OCI-LY1 (cell line): ENCODE measurements at regions not wholly inside any gene's neighbourhood (a gene's known extent, or its start where the extent isn't known, plus 50 kb on each side); places are given as distances from the start of the nearest gene placed in this dataset.

ENCODE experiments used
- EZH2 ChIP-seq: fragments of 200-600 bp; sonication (generic), shearing (Covaris generic); IDR thresholded peaks from 2 replicates; pipeline ENCODE4 v1.8.0; 2017; ENCODE audit warnings: borderline replicate concordance, mixed run types, mild to moderate bottlenecking, antibody characterized with exemption, low read length, moderate library complexity, mixed read lengths
- TF ChIP-seq, protein P1 (sequence below): fragments of 200-600 bp; sonication (generic), shearing (Covaris generic); IDR thresholded peaks from 2 replicates; pipeline ENCODE4 v1.5.1; 2017; ENCODE audit warnings: mild to moderate bottlenecking, antibody characterized with exemption, low read length, moderate library complexity, mixed read lengths

DNA sequence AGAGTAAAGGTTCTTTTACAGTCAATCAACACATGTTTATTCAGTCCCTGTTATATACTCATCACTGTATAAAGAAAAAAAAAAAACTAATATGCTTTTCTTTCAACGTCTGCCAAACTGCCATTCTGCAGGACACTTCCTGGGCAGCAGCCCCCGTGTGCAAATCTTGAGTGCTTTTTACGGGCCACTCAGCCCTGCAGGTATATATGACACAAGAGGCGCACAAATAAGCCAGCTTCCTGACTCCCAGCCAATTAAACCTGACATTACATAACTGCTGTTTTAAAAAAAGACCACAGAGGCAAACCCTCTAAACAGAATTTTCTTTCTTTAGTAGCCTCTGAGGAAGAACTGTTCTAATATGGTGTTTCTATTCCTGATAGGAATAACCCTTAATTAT, 263.0 kb upstream of the NEBL start:
- no peak for TF ChIP-seq EZH2
- TF ChIP-seq, protein P1, sequence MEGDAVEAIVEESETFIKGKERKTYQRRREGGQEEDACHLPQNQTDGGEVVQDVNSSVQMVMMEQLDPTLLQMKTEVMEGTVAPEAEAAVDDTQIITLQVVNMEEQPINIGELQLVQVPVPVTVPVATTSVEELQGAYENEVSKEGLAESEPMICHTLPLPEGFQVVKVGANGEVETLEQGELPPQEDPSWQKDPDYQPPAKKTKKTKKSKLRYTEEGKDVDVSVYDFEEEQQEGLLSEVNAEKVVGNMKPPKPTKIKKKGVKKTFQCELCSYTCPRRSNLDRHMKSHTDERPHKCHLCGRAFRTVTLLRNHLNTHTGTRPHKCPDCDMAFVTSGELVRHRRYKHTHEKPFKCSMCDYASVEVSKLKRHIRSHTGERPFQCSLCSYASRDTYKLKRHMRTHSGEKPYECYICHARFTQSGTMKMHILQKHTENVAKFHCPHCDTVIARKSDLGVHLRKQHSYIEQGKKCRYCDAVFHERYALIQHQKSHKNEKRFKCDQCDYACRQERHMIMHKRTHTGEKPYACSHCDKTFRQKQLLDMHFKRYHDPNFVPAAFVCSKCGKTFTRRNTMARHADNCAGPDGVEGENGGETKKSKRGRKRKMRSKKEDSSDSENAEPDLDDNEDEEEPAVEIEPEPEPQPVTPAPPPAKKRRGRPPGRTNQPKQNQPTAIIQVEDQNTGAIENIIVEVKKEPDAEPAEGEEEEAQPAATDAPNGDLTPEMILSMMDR, result no peak
